ENCODE measurements at regions not wholly inside any gene's neighbourhood (a gene's known extent, or its start where the extent isn't known, plus 50 kb on each side); places are given as distances from the start of the nearest gene placed in this dataset.

GRCh38 chr7:41326616-41327015 lies 376.3 kb downstream of the INHBA start:
- no peaks in the 10 kb centered on the region for H3K9me3 ChIP-seq
- H3K27me3 ChIP-seq: no peaks in the 10 kb centered on the region
- DNase-seq: no peak
- H3K36me3 ChIP-seq: no peaks in the 10 kb centered on the region
- H3K4me3 ChIP-seq: no peak overlapping the region

GRCh38 chr7:41323806-41324205 lies 379.1 kb downstream of the INHBA start:
- Histone ChIP-seq H3K9me3 (no peaks in the 10 kb centered on the region), H3K4me3 (no peak overlapping the region), H3K27me3 (no peaks in the 10 kb centered on the region), H3K36me3 (no peaks in the 10 kb centered on the region)
- no peak for DNase-seq

- Histone ChIP-seq H3K4me3 (no peak overlapping the region), H3K36me3 (no peaks in the 10 kb centered on the region)
- DNase-seq: no peak
Observed at GRCh38 chr7:41319581-41319980, 383.3 kb downstream of the INHBA start.

GRCh38 chr7:41316410-41316809 lies 386.5 kb downstream of the INHBA start:
- Histone ChIP-seq H3K9me3 (no peaks in the 10 kb centered on the region), H3K36me3 (no peaks in the 10 kb centered on the region), H3K4me3 (no peak overlapping the region), H3K27me3 (no peaks in the 10 kb centered on the region)
- DNase-seq: peak; percentile 5

More at GRCh38 chr7:41319581-41319980, 383.3 kb downstream of the INHBA start:
- H3K9me3 ChIP-seq: no peaks in the 10 kb centered on the region
- no peaks in the 10 kb centered on the region for H3K27me3 ChIP-seq

- H3K36me3 ChIP-seq: no peaks in the 10 kb centered on the region
- no peak for DNase-seq
- H3K9me3 ChIP-seq: no peaks in the 10 kb centered on the region
- H3K4me3 ChIP-seq: no peak overlapping the region
- H3K27me3 ChIP-seq: no peaks in the 10 kb centered on the region
Observed at GRCh38 chr7:41315764-41316163, 387.1 kb downstream of the INHBA start.

- DNase-seq: no peak
Observed at GRCh38 chr7:41313171-41313570, 389.7 kb downstream of the INHBA start.

GRCh38 chr7:41312235-41312634 lies 390.7 kb downstream of the INHBA start:
- Histone ChIP-seq H3K9me3 (no peaks in the 10 kb centered on the region), H3K4me3 (no peak overlapping the region), H3K36me3 (no peaks in the 10 kb centered on the region), H3K27me3 (no peaks in the 10 kb centered on the region)
- DNase-seq: no peak

More at GRCh38 chr7:41313171-41313570, 389.7 kb downstream of the INHBA start:
- no peaks in the 10 kb centered on the region for H3K27me3 ChIP-seq
- H3K36me3 ChIP-seq: no peaks in the 10 kb centered on the region
- no peak overlapping the region for H3K4me3 ChIP-seq
- H3K9me3 ChIP-seq: no peaks in the 10 kb centered on the region

- no peaks in the 10 kb centered on the region for H3K27me3 ChIP-seq
- no peak overlapping the region for H3K4me3 ChIP-seq
Observed at GRCh38 chr7:41311301-41311700, 391.6 kb downstream of the INHBA start.

GRCh38 chr7:41306486-41306885 lies 396.4 kb downstream of the INHBA start:
- Histone ChIP-seq H3K27me3 (no peaks in the 10 kb centered on the region), H3K9me3 (no peaks in the 10 kb centered on the region), H3K36me3 (no peaks in the 10 kb centered on the region), H3K4me3 (no peak overlapping the region)
- DNase-seq: no peak

More at GRCh38 chr7:41311301-41311700, 391.6 kb downstream of the INHBA start:
- Histone ChIP-seq H3K9me3 (no peaks in the 10 kb centered on the region), H3K36me3 (no peaks in the 10 kb centered on the region)
- no peak for DNase-seq

- Histone ChIP-seq H3K9me3 (no peaks in the 10 kb centered on the region), H3K27me3 (no peaks in the 10 kb centered on the region), H3K4me3 (no peak overlapping the region), H3K36me3 (no peaks in the 10 kb centered on the region)
- DNase-seq: no peak
Observed at GRCh38 chr7:41305001-41305400, 397.9 kb downstream of the INHBA start.

- no peak overlapping the region for H3K4me3 ChIP-seq
- H3K27me3 ChIP-seq: no peaks in the 10 kb centered on the region
- no peaks in the 10 kb centered on the region for H3K9me3 ChIP-seq
- no peak for DNase-seq
- H3K36me3 ChIP-seq: no peaks in the 10 kb centered on the region
Observed at GRCh38 chr7:41303709-41304108, 399.2 kb downstream of the INHBA start.

GRCh38 chr7:41298409-41298808 lies 404.5 kb downstream of the INHBA start:
- Histone ChIP-seq H3K36me3 (no peaks in the 10 kb centered on the region), H3K27me3 (no peaks in the 10 kb centered on the region), H3K9me3 (no peaks in the 10 kb centered on the region), H3K4me3 (no peak overlapping the region)
- no peak for DNase-seq

GRCh38 chr7:41297166-41297565 lies 405.7 kb downstream of the INHBA start:
- no peak for DNase-seq
- no peaks in the 10 kb centered on the region for H3K36me3 ChIP-seq
- H3K9me3 ChIP-seq: no peaks in the 10 kb centered on the region
- no peaks in the 10 kb centered on the region for H3K27me3 ChIP-seq
- H3K4me3 ChIP-seq: no peak overlapping the region

- H3K27me3 ChIP-seq: no peaks in the 10 kb centered on the region
- H3K9me3 ChIP-seq: no peaks in the 10 kb centered on the region
- H3K4me3 ChIP-seq: no peak overlapping the region
- no peaks in the 10 kb centered on the region for H3K36me3 ChIP-seq
- no peak for DNase-seq
Observed at GRCh38 chr7:41295455-41295815, 407.5 kb downstream of the INHBA start.

- Histone ChIP-seq H3K36me3 (no peaks in the 10 kb centered on the region), H3K9me3 (no peaks in the 10 kb centered on the region), H3K27me3 (no peaks in the 10 kb centered on the region), H3K4me3 (no peak overlapping the region)
- no peak for DNase-seq
Observed at GRCh38 chr7:41294556-41295454, 408.1 kb downstream of the INHBA start.

- Histone ChIP-seq H3K36me3 (no peaks in the 10 kb centered on the region), H3K9me3 (no peaks in the 10 kb centered on the region), H3K27me3 (no peaks in the 10 kb centered on the region), H3K4me3 (no peak overlapping the region)
- no peak for DNase-seq
Observed at GRCh38 chr7:41292487-41292886, 410.4 kb downstream of the INHBA start.

GRCh38 chr7:41287559-41288335 lies 415.1 kb downstream of the INHBA start:
- Histone ChIP-seq H3K36me3 (no peaks in the 10 kb centered on the region), H3K9me3 (no peaks in the 10 kb centered on the region)

GRCh38 chr7:41280491-41280890 lies 422.4 kb downstream of the INHBA start:
- no peak overlapping the region for H3K4me3 ChIP-seq
- H3K27me3 ChIP-seq: no peaks in the 10 kb centered on the region
- H3K9me3 ChIP-seq: no peaks in the 10 kb centered on the region
- H3K36me3 ChIP-seq: no peaks in the 10 kb centered on the region
- DNase-seq: no peak

More at GRCh38 chr7:41287559-41288335, 415.1 kb downstream of the INHBA start:
- DNase-seq: no peak
- Histone ChIP-seq H3K4me3 (no peak overlapping the region), H3K27me3 (no peaks in the 10 kb centered on the region)
